IPS-NIHi11 (cell line): ENCODE measurements at regions not wholly inside any gene's neighbourhood (a gene's known extent, or its start where the extent isn't known, plus 50 kb on each side); places are given as distances from the start of the nearest gene placed in this dataset.

Experiments used
- DNase-seq: peaks from one replicate; pipeline ENCODE4 v3.0.0; 2012; ENCODE audit warnings: mixed read lengths, low spot score

- no peak for DNase-seq
Measured at GRCh38 chr7:49371771-49372170, 401.7 kb upstream of the VWC2 start.

GRCh38 chr7:49376817-49377375, 396.5 kb upstream of the VWC2 start:
- DNase-seq = no peak

- no peak for DNase-seq
Measured at GRCh38 chr7:49386792-49387191, 386.6 kb upstream of the VWC2 start.

DNA sequence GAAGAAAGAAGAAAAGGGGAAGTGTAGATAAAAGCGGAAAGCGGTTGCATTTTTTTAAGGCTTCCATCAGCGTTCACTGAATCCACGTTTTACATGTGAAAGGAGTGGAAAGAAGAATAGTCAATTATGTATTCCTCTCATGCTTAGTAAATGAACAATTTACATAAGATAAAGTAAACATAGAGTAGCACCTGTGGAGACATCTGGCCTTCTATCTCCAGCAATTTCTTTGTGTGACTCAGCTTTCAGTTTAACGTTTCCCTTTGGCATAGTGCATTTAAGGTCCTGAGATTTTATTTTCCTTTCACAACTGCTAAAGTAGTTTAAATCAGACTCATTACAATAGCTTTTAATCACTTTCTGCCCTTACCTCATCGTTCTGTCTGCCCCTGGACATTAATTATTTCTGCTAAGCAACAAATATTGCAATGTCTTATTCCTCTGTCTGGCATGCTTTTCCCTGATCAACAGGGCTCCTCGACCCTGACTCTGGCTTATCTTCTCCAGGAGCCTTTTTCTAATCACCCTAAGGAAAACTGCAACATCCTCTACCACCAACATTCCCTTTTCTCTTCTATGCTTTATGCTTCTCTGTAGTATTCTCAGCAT, 383.5 kb upstream of the VWC2 start:
- no peak for DNase-seq

- DNase-seq = no peak
Measured at GRCh38 chr7:49396229-49396628, 377.2 kb upstream of the VWC2 start.

- DNase-seq = no peak
Measured at GRCh38 chr7:49397750-49398149, 375.7 kb upstream of the VWC2 start.

- DNase-seq = no peak
Measured at GRCh38 chr7:49398236-49398635, 375.2 kb upstream of the VWC2 start.

GRCh38 chr7:49398746-49399145, 374.7 kb upstream of the VWC2 start:
- DNase-seq = no peak

DNA sequence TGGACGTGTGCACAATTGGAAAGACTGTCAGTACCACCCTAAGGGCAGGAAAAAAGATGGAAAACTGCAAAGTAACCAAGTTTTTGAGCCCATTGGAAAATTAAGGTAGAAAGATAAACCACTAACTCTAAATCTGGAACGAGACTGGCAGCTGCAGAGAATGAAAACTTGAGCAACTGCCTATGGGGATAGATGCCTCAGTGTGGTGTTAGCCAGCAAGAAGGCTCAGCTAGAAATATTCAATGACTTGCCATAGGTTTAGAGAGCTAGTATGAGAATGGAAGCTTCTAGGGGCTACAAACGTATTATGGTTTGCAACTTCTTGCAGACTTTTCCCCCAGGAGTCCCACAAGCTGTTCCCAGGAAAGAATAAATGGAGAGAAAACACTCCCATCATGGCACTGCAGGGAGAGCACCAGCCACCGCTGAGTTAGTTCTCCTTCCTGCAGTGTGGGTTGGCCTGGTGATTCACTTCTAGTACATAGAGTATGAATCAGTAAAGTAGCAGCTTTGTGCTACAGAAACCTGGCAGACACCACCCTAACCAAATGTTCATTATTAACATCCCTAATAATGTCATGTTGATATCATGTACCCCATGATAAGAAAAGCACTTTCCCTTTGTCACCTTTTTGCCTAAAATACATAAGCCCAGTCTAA, 372.4 kb upstream of the VWC2 start:
- DNase-seq = no peak

- no peak for DNase-seq
Measured at GRCh38 chr7:49403844-49404243, 369.6 kb upstream of the VWC2 start.

- DNase-seq = no peak
Measured at GRCh38 chr7:49407205-49407604, 366.2 kb upstream of the VWC2 start.

DNA sequence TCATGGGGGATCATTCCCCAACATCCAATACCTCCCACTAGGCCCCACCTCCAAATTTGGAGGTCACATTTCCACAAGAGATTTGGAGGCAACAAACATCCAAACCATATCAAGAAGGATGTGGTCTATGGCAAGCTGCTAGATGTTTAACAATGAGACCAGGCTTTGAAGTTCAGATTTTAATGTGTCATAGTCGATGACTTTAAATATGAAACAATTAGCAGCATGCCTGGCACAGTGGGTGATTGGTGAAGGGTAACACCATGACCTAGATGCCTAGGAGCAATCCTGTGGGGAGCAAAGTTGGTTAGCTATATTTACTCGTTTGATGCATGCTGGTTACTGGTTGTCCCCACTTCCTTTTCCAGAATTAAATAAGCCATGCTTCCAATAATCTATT, 356.4 kb upstream of the VWC2 start:
- DNase-seq = no peak

DNA sequence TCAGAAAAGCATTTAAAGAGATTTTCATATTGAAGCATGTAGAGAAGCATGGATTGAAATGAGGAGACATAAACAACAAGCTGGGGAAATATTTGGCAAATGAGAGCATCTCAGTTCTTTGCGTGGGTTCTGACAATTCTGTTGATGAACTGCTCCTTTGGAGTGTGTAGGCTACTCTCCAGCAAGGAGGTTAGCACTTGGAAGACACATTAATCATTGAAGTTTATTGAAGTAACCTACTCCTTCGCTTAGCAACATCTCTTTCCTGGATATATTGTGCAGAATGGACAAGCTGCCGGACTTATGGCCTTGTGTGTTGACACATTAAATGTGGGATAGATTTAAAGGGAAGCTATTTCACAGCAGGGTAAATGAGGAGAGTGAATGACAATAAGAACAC, 354.5 kb upstream of the VWC2 start:
- DNase-seq = no peak

DNA sequence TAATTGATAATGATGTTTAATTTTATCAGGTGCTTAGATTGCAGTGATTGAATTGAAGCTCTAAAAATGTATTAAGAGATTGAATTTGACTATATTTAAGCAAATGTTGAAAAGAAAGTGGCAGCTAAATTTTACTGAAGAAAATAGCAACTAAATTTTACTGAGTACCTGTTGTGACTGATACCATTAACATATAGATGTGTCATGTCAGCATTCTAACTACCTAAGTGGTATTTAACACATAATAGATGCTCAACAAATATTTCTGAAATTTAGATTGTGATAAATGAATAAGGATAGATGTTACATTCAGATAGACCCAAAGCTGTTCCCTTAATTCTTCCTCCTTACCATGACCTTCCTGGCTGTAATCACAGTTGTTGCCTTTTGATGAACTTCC, 350.9 kb upstream of the VWC2 start:
- DNase-seq = no peak

DNA sequence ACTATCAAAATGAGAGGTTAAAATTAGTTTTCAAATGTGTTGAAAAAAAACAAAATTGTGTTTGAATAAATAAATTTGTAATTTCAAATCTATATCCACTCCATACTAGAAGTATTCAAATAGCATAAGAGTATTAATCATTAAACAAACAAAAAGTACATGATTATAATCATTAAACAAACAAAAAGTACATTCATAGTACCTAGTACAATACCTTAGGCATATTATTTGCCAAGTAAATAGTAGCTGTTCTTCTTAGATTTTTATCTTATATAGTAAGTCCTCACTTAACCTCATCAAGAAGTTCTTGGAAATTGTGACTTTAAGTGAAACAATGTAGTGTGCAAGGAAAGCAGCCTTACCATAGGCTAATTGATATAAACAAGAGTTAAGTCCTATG, 349.3 kb upstream of the VWC2 start:
- no peak for DNase-seq

DNA sequence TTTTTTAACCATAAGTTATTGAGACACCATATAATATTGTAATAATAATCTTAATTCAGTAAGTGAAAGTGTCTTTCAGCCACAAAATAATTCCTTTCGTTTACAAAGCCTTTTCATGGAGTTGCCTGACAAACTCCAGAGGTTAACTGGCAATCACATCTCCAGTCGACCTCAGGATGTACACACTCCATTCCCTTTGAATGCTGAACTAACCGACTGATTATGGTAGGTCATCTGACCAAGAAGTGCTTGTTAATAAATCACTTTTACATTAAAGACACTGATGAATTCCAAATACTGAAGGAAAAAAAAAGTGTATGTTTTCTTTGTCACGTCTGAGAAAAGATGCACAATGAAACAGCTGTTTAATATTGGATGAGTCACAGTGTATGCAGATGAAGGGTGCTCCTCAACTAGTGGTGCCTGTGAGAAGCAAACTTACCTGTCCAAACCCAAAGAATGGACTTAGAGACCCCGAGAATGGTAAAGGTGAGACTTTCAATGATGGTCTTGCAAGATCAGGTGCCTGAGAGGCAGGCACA, 348.1 kb upstream of the VWC2 start:
- DNase-seq = no peak

- no peak for DNase-seq
Measured at GRCh38 chr7:49432254-49432653, 341.2 kb upstream of the VWC2 start.

DNA sequence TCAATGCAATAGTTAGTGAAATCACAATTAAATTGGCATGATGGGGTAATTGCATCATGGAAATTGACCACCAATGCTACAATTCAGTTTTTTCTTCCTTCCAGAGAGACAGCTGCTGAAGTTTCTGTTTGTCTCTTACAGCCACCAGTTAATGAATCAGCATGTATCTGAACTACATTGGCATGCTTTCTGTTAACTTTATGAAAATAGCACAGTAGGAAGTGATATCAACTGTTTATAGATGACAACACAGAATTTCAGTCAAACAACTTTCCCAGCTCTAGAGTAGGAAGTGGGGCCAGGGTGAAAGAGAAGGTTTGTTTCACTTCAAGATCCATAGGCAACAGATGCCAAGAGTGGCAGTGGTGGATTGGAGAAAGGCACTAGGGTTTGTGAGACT, 339.6 kb upstream of the VWC2 start:
- DNase-seq = no peak

- DNase-seq = no peak
Measured at GRCh38 chr7:49434846-49435245, 338.6 kb upstream of the VWC2 start.

- no peak for DNase-seq
Measured at GRCh38 chr7:49438281-49438680, 335.2 kb upstream of the VWC2 start.

DNA sequence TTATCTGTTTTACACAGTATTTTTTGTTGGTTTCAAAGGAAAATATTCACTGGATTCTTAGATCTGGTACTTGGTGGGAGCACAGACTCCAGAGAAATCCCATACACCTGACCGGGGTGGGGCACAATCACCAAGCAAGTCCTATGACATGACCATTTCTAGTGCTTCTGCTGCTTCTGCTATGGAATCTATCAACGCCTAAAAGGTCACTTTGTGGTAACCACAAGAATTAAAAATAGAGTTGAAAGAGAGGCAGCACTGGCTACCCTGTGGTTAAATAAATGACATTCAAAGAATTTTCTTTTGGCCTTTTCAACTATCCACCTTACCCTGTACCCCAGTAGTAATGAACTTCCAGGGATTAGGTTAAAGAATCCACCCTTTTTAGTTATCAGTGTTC, 329.9 kb upstream of the VWC2 start:
- no peak for DNase-seq

- DNase-seq = no peak
Measured at GRCh38 chr7:49453486-49453885, 320.0 kb upstream of the VWC2 start.

GRCh38 chr7:49479441-49479840, 294.0 kb upstream of the VWC2 start:
- DNase-seq = no peak
